GM06990 (cell line): ENCODE measurements at regions not wholly inside any gene's neighbourhood (a gene's known extent, or its start where the extent isn't known, plus 50 kb on each side); places are given as distances from the start of the nearest gene placed in this dataset.

Experiments used
- DNase-seq: peaks from one replicate; pipeline ENCODE4 v3.0.0-alpha.2; 2011; ENCODE audit not compliant: insufficient read length; ENCODE audit errors: extremely low read depth
- H3K27me3 ChIP-seq: replicated peaks from 2 replicates; pipeline ENCODE4 v1.6.0; 2011; ENCODE audit warnings: low read length; ENCODE audit not compliant: control insufficient read depth, insufficient read depth
- H3K36me3 ChIP-seq: 2 replicates; pipeline ENCODE4 v1.5.1; 2011; ENCODE audit warnings: low read length; ENCODE audit not compliant: control insufficient read depth, insufficient read depth
- H3K4me3 ChIP-seq: replicated peaks from 2 replicates; pipeline ENCODE4 v1.5.1; 2011; ENCODE audit warnings: low read depth, mild to moderate bottlenecking, control low read depth, low read length
- TF ChIP-seq, protein P1 (sequence below): IDR thresholded peaks from 2 replicates; pipeline ENCODE4 v1.5.1; 2011; ENCODE audit warnings: low read length, control low read depth, mild to moderate bottlenecking, inconsistent platforms; ENCODE audit not compliant: insufficient read depth, poor library complexity, severe bottlenecking

- no peak for DNase-seq
- Histone ChIP-seq H3K27me3 (no peaks in the 10 kb centered on the region), H3K4me3 (no peak overlapping the region; the same call in 1 of the 2 replicates), H3K36me3 (peaks cover 2% of the 10 kb centered on the region)
- TF ChIP-seq, protein P1, sequence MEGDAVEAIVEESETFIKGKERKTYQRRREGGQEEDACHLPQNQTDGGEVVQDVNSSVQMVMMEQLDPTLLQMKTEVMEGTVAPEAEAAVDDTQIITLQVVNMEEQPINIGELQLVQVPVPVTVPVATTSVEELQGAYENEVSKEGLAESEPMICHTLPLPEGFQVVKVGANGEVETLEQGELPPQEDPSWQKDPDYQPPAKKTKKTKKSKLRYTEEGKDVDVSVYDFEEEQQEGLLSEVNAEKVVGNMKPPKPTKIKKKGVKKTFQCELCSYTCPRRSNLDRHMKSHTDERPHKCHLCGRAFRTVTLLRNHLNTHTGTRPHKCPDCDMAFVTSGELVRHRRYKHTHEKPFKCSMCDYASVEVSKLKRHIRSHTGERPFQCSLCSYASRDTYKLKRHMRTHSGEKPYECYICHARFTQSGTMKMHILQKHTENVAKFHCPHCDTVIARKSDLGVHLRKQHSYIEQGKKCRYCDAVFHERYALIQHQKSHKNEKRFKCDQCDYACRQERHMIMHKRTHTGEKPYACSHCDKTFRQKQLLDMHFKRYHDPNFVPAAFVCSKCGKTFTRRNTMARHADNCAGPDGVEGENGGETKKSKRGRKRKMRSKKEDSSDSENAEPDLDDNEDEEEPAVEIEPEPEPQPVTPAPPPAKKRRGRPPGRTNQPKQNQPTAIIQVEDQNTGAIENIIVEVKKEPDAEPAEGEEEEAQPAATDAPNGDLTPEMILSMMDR = no peak
Observed at GRCh38 chr13:50071379-50071778, 56.1 kb downstream of the KCNRG start.

DNA sequence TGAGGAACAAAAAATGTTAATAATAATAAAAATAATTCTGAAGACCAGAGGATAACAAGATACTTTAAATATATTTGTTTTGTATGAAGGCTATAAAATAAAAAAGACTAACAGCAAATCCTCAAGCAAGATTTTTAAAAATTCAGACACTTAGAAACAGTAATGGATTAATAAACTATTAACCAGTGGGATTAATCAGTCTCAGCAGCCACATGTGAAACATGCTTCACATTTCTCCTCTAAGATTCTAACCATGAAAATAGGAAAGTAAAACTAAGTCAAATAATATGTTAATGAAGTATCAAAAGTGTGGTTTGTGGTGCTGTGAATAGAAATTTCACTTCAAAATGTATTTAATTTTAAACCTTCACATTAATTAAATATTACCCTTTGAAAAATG is 57.4 kb downstream of the KCNRG start:
- Histone ChIP-seq H3K36me3 (no peaks in the 10 kb centered on the region; the same call in 1 of the 2 replicates), H3K27me3 (no peaks in the 10 kb centered on the region), H3K4me3 (no peak overlapping the region)
- TF ChIP-seq, protein P1 = no peak
- no peak for DNase-seq

DNA sequence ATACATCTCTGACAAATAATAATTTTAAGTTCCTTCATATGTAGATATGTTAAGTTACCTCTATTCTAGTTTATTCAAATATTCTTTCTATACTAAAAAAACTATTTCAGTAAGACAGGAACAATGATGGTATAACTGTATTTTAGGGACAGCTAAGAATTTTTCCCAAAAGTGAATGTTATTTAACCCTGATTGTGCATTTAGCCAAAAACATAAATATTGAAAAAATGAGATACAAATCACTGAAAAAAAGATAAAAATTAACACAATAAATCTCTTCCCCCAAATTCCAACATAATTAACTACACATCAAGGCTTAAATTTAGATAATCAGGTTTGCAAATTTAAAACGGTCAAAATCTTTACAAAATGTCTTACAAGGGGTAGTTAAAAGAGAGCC is 58.1 kb downstream of the KCNRG start:
- Histone ChIP-seq H3K36me3 (no peaks in the 10 kb centered on the region), H3K4me3 (no peak overlapping the region), H3K27me3 (no peaks in the 10 kb centered on the region)
- no peak for DNase-seq
- TF ChIP-seq, protein P1 = no peak

GRCh38 chr13:50074843-50075242 is 59.6 kb downstream of the KCNRG start:
- TF ChIP-seq, protein P1 = no peak
- Histone ChIP-seq H3K4me3 (no peak overlapping the region), H3K36me3 (no peaks in the 10 kb centered on the region), H3K27me3 (no peaks in the 10 kb centered on the region)
- peak; percentile 35 for DNase-seq

DNA sequence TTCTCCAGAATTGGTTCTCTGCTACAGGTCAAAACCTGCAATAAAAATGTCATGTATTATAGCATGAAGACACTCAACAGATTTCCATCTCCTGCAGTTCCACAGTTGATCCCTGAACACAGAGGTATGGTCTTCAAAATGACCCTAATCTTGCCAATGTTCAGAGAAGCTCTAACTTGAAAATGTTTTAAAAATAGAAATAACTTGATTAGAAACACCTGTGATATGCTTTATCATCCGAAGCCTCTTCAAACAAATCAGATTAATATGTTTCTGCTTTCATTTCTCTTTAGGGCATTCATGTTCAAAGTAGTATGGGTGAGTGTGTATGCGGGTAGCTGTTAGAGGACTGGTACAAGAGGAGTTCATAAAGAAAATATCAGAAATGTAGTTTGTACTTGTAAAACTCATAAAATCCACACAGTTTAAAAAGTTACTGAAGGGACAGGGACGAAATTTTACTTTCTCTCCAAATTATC is 60.4 kb downstream of the KCNRG start:
- Histone ChIP-seq H3K4me3 (peak overlapping the region; percentile 37), H3K36me3 (no peaks in the 10 kb centered on the region), H3K27me3 (no peaks in the 10 kb centered on the region)
- TF ChIP-seq, protein P1 = no peak
- peak; percentile 43 for DNase-seq

DNA sequence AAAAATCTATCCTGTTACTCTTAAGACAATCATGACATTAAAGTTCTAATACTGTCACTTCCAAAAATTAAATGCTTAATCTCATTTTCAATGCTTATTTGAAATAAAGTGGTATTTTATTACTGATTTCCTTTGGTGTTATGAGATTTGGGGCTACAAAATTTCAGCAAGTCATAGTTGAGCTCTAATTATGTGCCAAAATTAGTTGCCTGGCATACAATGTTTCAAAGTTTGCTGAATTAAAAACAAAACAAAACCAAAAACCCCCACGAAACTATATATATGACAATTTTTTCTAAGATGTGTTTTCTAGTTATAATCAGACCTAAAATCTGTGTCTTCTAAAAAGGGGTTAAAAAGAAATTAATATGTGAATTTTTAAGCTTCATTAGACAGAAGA is 62.2 kb downstream of the KCNRG start:
- H3K36me3 ChIP-seq = no peaks in the 10 kb centered on the region
- TF ChIP-seq, protein P1 = no peak
- no peaks in the 10 kb centered on the region for H3K27me3 ChIP-seq
- peak overlapping the region; percentile 31 for H3K4me3 ChIP-seq
- DNase-seq = no peak
